ENCODE measurements at regions not wholly inside any gene's neighbourhood (a gene's known extent, or its start where the extent isn't known, plus 50 kb on each side); places are given as distances from the start of the nearest gene placed in this dataset.

DNA sequence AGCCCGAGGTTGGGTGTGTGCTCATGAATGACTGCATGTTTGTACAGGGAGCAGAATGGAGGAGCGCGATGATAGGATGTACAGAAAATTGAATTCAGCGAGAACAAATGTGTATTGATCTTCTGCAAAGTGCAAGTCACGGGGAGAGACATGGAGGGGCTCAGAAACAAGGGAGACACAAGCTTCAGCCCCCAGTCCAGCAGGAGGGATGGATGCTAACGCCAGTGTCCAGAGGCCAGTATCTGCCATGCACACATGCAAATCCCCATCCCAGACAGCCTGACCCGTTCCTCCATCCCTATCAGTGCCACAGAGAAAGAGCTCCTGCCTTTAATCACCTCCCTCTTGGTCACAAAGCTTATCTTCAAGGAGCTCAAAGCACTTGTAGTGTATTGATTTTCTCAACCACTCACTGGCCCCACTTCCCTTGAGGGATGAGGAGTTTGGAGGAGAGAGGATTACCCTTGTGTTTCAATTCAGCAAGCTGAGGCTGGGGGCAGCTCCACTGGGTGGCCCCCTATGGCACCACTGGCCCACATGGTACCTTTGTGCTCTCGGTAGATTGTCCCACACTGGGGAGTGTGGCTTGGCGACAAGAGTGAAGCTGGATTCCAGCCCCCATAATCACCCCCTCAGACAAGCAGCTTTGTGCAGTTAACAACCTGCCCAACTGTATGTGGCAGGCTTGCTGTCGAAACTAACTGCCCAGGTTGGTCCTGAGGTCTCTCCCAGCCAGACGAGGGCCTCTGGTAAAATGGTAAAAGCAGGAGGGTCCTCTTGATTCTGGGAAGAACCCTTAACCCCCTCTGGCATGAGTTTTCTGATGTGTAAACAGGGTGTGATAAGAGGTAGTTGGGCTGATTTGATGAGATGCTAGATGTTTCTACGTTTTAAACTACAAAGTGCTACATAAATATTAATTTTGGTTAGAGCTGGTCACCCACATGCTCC lies 151.6 kb upstream of the UNC5B start:
- no peak overlapping the region for H3K4me3 ChIP-seq (ENCODE audit: low read depth, low read length)
- TF ChIP-seq, protein P1, sequence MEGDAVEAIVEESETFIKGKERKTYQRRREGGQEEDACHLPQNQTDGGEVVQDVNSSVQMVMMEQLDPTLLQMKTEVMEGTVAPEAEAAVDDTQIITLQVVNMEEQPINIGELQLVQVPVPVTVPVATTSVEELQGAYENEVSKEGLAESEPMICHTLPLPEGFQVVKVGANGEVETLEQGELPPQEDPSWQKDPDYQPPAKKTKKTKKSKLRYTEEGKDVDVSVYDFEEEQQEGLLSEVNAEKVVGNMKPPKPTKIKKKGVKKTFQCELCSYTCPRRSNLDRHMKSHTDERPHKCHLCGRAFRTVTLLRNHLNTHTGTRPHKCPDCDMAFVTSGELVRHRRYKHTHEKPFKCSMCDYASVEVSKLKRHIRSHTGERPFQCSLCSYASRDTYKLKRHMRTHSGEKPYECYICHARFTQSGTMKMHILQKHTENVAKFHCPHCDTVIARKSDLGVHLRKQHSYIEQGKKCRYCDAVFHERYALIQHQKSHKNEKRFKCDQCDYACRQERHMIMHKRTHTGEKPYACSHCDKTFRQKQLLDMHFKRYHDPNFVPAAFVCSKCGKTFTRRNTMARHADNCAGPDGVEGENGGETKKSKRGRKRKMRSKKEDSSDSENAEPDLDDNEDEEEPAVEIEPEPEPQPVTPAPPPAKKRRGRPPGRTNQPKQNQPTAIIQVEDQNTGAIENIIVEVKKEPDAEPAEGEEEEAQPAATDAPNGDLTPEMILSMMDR (IDR thresholded peaks at IDR 0.05; ENCODE audit: borderline replicate concordance, insufficient read depth, low read depth, low read length), result no peak

DNA sequence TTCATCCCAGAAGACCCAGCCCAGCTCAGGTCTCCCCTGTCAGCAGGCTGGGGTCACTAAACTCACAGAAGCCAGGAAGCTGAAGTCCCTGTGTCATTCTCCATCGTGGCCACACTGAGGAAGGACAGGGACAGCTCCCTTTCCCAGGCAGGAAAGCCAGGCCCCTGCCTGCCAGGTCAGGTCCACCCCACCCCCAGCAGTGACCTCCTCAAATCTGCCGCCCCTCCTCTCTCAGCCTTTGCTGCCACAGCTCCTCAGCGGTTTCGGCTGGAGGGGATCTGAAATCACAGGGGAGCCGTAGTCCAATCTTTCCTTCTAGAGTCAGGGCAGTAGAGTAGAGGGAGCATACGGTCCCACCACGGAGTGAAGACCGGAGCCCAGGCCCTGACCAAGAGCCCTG lies 150.9 kb upstream of the UNC5B start:
- no peak overlapping the region for H3K4me3 ChIP-seq (ENCODE audit: low read depth, low read length)
- TF ChIP-seq, protein P1 (IDR thresholded peaks at IDR 0.05; ENCODE audit: borderline replicate concordance, insufficient read depth, low read depth, low read length), result no peak

DNA sequence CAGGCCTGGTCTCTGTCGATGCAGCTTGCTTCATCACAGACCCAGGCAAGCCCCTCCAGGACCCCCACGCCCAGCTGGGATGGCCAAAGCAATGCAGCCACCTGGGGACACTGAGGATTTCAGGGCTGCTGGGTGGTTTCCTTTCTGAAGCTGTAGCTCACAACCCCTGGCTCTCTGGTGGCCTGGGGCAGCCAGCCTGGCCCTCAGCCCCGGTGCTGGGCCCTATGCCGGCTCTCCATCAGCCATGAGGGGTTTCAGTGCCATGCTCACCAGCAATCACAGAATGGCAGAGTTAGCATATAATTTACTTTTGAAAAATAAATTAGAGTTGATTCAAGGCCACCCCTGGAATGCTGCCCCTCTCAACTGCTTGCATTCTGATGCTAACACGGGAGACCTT lies 150.2 kb upstream of the UNC5B start:
- TF ChIP-seq, protein P1 (IDR thresholded peaks at IDR 0.05; ENCODE audit: borderline replicate concordance, insufficient read depth, low read depth, low read length), result no peak
- no peak overlapping the region for H3K4me3 ChIP-seq (ENCODE audit: low read depth, low read length)

DNA sequence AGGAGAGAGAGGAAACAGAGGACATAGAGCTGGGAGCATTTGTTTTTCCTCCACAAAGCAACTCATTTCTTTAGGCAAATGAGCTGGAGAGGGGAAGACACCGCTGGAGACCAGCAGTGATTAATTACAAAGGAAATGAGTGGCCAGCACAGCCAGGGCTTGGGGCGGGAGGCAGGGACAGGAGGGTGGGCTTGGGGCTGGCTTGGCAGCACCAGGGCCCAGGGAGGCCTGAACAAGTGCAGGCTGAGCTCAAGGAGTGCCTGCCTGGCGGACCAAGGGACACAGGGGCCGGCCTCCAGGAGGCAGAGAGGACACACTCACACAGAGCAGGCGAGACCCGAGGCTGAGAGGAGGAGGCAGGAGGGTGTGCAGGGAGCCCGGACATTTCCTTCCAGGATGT lies 149.0 kb upstream of the UNC5B start:
- TF ChIP-seq, protein P1 (IDR thresholded peaks at IDR 0.05; ENCODE audit: borderline replicate concordance, insufficient read depth, low read depth, low read length), result no peak
- H3K4me3 ChIP-seq (ENCODE audit: low read depth, low read length), result no peak overlapping the region

DNA sequence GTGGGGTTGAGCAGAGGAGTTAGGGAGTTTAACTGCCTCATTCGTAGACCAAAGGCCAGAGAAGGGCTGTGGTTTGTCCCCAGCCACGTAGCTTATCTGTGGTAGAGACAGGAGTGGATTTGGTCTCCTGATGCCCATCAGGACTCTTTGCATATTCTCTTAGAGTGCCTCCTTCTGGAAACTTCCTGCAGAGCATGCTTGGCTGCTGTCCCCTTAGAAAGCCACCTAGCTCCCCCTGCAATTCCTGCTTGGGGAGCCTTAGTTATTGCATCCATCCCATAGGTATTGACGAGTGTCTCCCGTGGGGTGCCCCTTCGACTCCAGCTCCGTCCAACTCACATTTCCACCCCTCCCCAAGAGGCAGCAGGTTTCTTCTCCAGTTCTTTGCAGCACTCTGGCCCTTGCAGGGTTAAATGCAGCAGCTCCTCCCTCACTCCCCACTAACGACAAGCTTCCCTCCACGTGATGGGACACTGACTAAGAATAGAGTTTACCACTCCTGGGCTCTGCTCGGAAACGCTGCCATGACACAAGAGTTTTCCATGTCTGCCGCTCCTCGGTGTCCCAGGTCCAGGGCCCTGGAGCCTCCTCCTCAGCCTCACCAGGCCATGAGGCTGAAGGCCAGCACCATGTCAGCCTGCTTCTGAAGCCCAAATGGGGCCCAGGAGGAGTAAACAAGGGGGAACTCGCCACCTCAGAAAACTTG lies 147.8 kb upstream of the UNC5B start:
- TF ChIP-seq, protein P1 (IDR thresholded peaks at IDR 0.05; ENCODE audit: borderline replicate concordance, insufficient read depth, low read depth, low read length), result peak; percentile 32; the same call in 1 of the 2 replicates
- H3K4me3 ChIP-seq (ENCODE audit: low read depth, low read length), result no peak overlapping the region

DNA sequence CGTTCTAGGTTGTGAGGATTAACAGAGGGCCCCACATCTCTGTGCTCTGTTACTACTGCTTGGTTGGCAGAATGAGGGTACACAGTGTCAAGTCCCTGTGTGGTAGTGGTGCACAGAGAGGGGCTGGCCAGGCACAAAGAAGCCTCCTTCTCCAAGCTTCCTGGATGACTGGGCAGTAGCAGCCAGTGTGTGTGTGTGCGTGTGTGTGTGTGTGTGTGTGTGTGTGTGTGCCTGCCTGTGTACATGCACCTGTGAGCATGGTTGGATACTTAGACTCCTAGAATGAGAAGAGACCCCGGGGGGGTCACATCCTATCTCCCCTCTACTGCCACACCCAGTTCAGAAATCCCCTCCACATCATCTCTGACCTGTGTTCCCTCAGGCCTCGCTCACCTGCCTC lies 146.7 kb upstream of the UNC5B start:
- H3K4me3 ChIP-seq (ENCODE audit: low read depth, low read length), result no peak overlapping the region
- TF ChIP-seq, protein P1 (IDR thresholded peaks at IDR 0.05; ENCODE audit: borderline replicate concordance, insufficient read depth, low read depth, low read length), result no peak
